PC-9 (cell line): ENCODE measurements at regions not wholly inside any gene's neighbourhood (a gene's known extent, or its start where the extent isn't known, plus 50 kb on each side); places are given as distances from the start of the nearest gene placed in this dataset.

Source experiments
- BruUV-seq: library from RNA; stranded (reverse); fragments of 400-500 nt; replicated peaks from 2 replicates; lab custom pipeline; 2021; lab: Mats Ljungman, UMichigan
- CTCF ChIA-PET: fragments of 300-600 bp; sonication (Branson Sonifier 250); formaldehyde crosslinking; loops from one replicate; lab custom pipeline; 2022; ENCODE audit warnings: antibody characterized with exemption; lab: Charles Lee
- POLR2A ChIA-PET: fragments of 300-600 bp; sonication (Branson Sonifier 250); formaldehyde crosslinking; loops from one replicate; lab custom pipeline; 2022; ENCODE audit warnings: antibody characterized with exemption; ENCODE audit not compliant: unreplicated experiment; lab: Charles Lee
- DNase-seq, 2 experiments: peaks; one replicate each; pipeline versions ENCODE4 v3.0.0 to v3.0.0-alpha.2; 2015 to 2022; ENCODE audit warnings: mixed read lengths in 1 of 2
- H2AFZ ChIP-seq: fragments of 200-600 bp; sonication (generic); 2 replicates; pipeline ENCODE4 v1.8.1; 2017; ENCODE audit warnings: antibody characterized with exemption
- H3F3A ChIP-seq: fragments of 200-600 bp; sonication (generic); 2 replicates; pipeline ENCODE4 v1.8.1; 2017; ENCODE audit warnings: antibody characterized with exemption, mild to moderate bottlenecking, low read depth; ENCODE audit not compliant: insufficient read depth
- H3K27ac ChIP-seq: fragments of 200-600 bp; sonication (generic); 2 replicates; pipeline ENCODE4 v1.6.1; 2016; ENCODE audit warnings: mixed run types
- H3K27me3 ChIP-seq: fragments of 200-600 bp; sonication (generic); 2 replicates; pipeline ENCODE4 v1.6.1; 2016; ENCODE audit warnings: low read depth, mixed run types; ENCODE audit not compliant: insufficient read depth
- H3K36me3 ChIP-seq: fragments of 200-600 bp; sonication (generic); 2 replicates; pipeline ENCODE4 v1.6.1; 2016; ENCODE audit warnings: low read depth, mixed run types
- H3K4me1 ChIP-seq: fragments of 200-600 bp; sonication (generic); replicated peaks from 2 replicates; pipeline ENCODE4 v1.6.1; 2016; ENCODE audit warnings: mixed run types; ENCODE audit not compliant: insufficient read depth
- H3K4me2 ChIP-seq: fragments of 200-600 bp; sonication (generic); 2 replicates; pipeline ENCODE4 v1.6.1; 2017; ENCODE audit warnings: mixed run types
- H3K4me3 ChIP-seq: fragments of 200-600 bp; sonication (generic); 2 replicates; pipeline ENCODE4 v1.6.1; 2016; ENCODE audit warnings: mixed run types
- H3K79me2 ChIP-seq: fragments of 200-600 bp; sonication (generic); 2 replicates; pipeline ENCODE4 v1.6.1; 2017; ENCODE audit warnings: low read depth, mixed run types
- H3K9me2 ChIP-seq: fragments of 200-600 bp; sonication (generic); 2 replicates; pipeline ENCODE4 v1.8.1; 2017; ENCODE audit warnings: mild to moderate bottlenecking; ENCODE audit not compliant: insufficient read depth
- H3K9me3 ChIP-seq: fragments of 200-600 bp; sonication (generic); 2 replicates; pipeline ENCODE4 v1.8.1; 2016; ENCODE audit warnings: low read depth; ENCODE audit not compliant: insufficient read depth
- H4K20me1 ChIP-seq: fragments of 200-600 bp; sonication (generic); 2 replicates; pipeline ENCODE4 v1.8.1; 2017; ENCODE audit not compliant: insufficient read depth
- CTCF ChIP-seq: fragments of 200-600 bp; sonication (generic); conservative IDR thresholded peaks from 2 replicates; pipeline ENCODE4 v1.6.1; 2017; ENCODE audit warnings: mixed run types, antibody characterized with exemption, mild to moderate bottlenecking, moderate library complexity
- EZH2 ChIP-seq: fragments of 200-600 bp; sonication (generic); IDR thresholded peaks from 2 replicates; pipeline ENCODE4 v1.8.0; 2017; ENCODE audit warnings: antibody characterized with exemption, low read depth
- intact Hi-C: fragments of 100-400 bp; cut with micrococcal nuclease; formaldehyde crosslinking; loops from one replicate; pipeline ENCODE4 v1.10.0; 2022; ENCODE audit not compliant: unreplicated experiment

- CTCF ChIA-PET = no interaction called here
- no peak overlapping the region for H2AFZ ChIP-seq
- H3K9me2 ChIP-seq = no peaks in the 10 kb centered on the region
- H3K4me3 ChIP-seq = no peak overlapping the region
- POLR2A ChIA-PET = no interaction called here
- no peaks in the 10 kb centered on the region for H3K27me3 ChIP-seq
- DNase-seq = no peak
- no peak overlapping the region for H3K27ac ChIP-seq
- H3K4me1 ChIP-seq = peaks cover 17% of the 10 kb centered on the region
- no TSS peak for BruUV-seq
- no peaks in the 10 kb centered on the region for H4K20me1 ChIP-seq
- H3K9me3 ChIP-seq = peaks cover 30% of the 10 kb centered on the region
- no peak overlapping the region for H3K4me2 ChIP-seq
- no peaks in the 10 kb centered on the region for H3K36me3 ChIP-seq
- H3K79me2 ChIP-seq = no peaks in the 10 kb centered on the region
- TF ChIP-seq CTCF (no peak), EZH2 (no peak)
- intact Hi-C loops = no loop called here
- H3F3A ChIP-seq = no peaks in the 10 kb centered on the region; the same call in 1 of the 2 replicates
Observed at GRCh38 chr6:121663292-121663810, 227.9 kb downstream of the GJA1 start.

DNA sequence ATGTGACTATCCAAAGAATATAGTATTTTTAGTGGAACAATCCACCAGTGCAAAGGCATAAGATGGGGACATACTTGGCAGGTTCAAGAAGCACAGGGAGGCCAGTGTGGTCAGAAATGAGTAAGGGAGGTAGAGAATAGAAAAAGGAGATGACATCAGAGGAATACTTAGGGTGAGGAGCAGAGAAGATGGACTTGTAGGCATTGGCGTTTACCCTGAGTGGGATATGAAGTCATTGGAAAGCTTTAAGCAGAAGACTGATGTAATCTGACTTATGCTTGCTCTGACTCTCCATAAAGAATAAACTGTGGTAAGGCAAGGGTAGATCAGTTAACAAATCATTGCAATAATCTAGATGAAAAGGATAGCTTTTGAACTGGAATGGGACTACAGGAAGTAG is 228.7 kb downstream of the GJA1 start:
- peaks cover 17% of the 10 kb centered on the region for H3K4me1 ChIP-seq
- H3K79me2 ChIP-seq = no peaks in the 10 kb centered on the region
- ChIA-PET CTCF (no interaction called here), POLR2A (no interaction called here)
- intact Hi-C loops = no loop called here
- no peak overlapping the region for H2AFZ ChIP-seq
- no peaks in the 10 kb centered on the region for H3K9me2 ChIP-seq
- TF ChIP-seq EZH2 (no peak), CTCF (no peak)
- no peaks in the 10 kb centered on the region for H3K27me3 ChIP-seq
- no peaks in the 10 kb centered on the region for H3K36me3 ChIP-seq
- peaks cover 34% of the 10 kb centered on the region for H3K9me3 ChIP-seq
- H3K27ac ChIP-seq = no peak overlapping the region
- no peak overlapping the region for H3K4me2 ChIP-seq
- H3K4me3 ChIP-seq = no peak overlapping the region
- no peak for DNase-seq
- H4K20me1 ChIP-seq = no peaks in the 10 kb centered on the region
- no peaks in the 10 kb centered on the region; the same call in 1 of the 2 replicates for H3F3A ChIP-seq
- no TSS peak for BruUV-seq

GRCh38 chr6:121666814-121667213 is 231.4 kb downstream of the GJA1 start:
- H3K36me3 ChIP-seq = no peaks in the 10 kb centered on the region
- BruUV-seq = no TSS peak
- CTCF ChIA-PET = interaction anchor here (0.5 kb wide), 1 partner anchor 343 kb away, joined by 3 read pairs; no protein-coding TSS in a partner anchor
- H3K27ac ChIP-seq = peak overlapping the region; percentile 70
- POLR2A ChIA-PET = no interaction called here
- intact Hi-C loops = no loop called here
- no peaks in the 10 kb centered on the region for H3K9me2 ChIP-seq
- no peaks in the 10 kb centered on the region for H3F3A ChIP-seq
- H3K4me2 ChIP-seq = peak overlapping the region; percentile 45
- H3K27me3 ChIP-seq = no peaks in the 10 kb centered on the region
- peaks cover 17% of the 10 kb centered on the region for H3K4me1 ChIP-seq
- no peaks in the 10 kb centered on the region for H3K79me2 ChIP-seq
- H3K9me3 ChIP-seq = peaks cover 34% of the 10 kb centered on the region
- peak overlapping the region; percentile 9; the same call in 1 of the 2 replicates for H3K4me3 ChIP-seq
- no peaks in the 10 kb centered on the region for H4K20me1 ChIP-seq
- 0 out of 2 replicates have a peak overlapping the region, but pooled peaks have one; percentile 26 for H2AFZ ChIP-seq
- TF ChIP-seq CTCF (no peak), EZH2 (no peak)
- peak; percentile 8 to 75 for DNase-seq
